CD14-positive monocyte (primary cell): ENCODE measurements at regions not wholly inside any gene's neighbourhood (a gene's known extent, or its start where the extent isn't known, plus 50 kb on each side); places are given as distances from the start of the nearest gene placed in this dataset.
A peak's percentile ranks its signal among the peaks of the same experiment; 100 is the strongest.

ENCODE experiments used
- DNase-seq, 3 donors: peaks; one replicate each; pipeline ENCODE4 v3.0.0-alpha.2; 2011 to 2022
- H2AFZ ChIP-seq: 2 replicates; pipeline ENCODE4 v1.6.0; 2012; ENCODE audit warnings: mild to moderate bottlenecking, low read depth, low read length, inconsistent platforms; ENCODE audit not compliant: insufficient read depth, poor library complexity, severe bottlenecking
- H3K27ac ChIP-seq, 2 donors: 1 replicate in 1 of 2; 2 replicates in 1 of 2; pipeline ENCODE4 v1.5.1; 2012 to 2013; ENCODE audit warnings: low read length in 2 of 2, control low read depth in 1 of 2, inconsistent platforms in 1 of 2, low read depth in 1 of 2, mild to moderate bottlenecking in 1 of 2
- H3K27me3 ChIP-seq, 2 donors: one replicate each; pipeline versions ENCODE4 v1.6.0 to v1.6.1; 2011 to 2013; ENCODE audit warnings: low read length in 2 of 2; ENCODE audit not compliant: control insufficient read depth in 2 of 2, insufficient read depth in 2 of 2
- H3K36me3 ChIP-seq, 2 donors: replicated peaks in 1 of 2; 1 replicate in 1 of 2; 2 replicates in 1 of 2; pipeline versions ENCODE4 v1.5.1 to v1.6.1; 2012 to 2013; ENCODE audit warnings: low read length in 2 of 2, control low read depth in 1 of 2, inconsistent platforms in 1 of 2, mild to moderate bottlenecking in 1 of 2; ENCODE audit not compliant: insufficient read depth in 2 of 2, control insufficient read depth in 1 of 2
- H3K4me1 ChIP-seq, 2 donors: 1 replicate in 1 of 2; 2 replicates in 1 of 2; pipeline versions ENCODE4 v1.5.1 to v1.6.1; 2012 to 2013; ENCODE audit warnings: low read length in 2 of 2, control low read depth in 1 of 2, inconsistent platforms in 1 of 2, mild to moderate bottlenecking in 1 of 2, moderate library complexity in 1 of 2; ENCODE audit not compliant: insufficient read depth in 2 of 2, control insufficient read depth in 1 of 2
- H3K4me2 ChIP-seq: replicated peaks from 2 replicates; pipeline ENCODE3; 2012; ENCODE audit warnings: low read length, moderate library complexity, mild to moderate bottlenecking; ENCODE audit not compliant: poor library complexity, severe bottlenecking; ENCODE audit errors: extremely low read depth
- H3K4me3 ChIP-seq, 3 experiments: fragments of 200-600 bp in 1 of 3; sonication (generic) in 1 of 3; replicated peaks in 1 of 3; 1 replicate in 2 of 3; 2 replicates in 1 of 3; pipeline ENCODE4 v1.5.1; 2011 to 2013; ENCODE audit warnings: low read length in 3 of 3, mild to moderate bottlenecking in 3 of 3, control low read depth in 2 of 3, low read depth in 2 of 3, inconsistent platforms in 1 of 3, moderate library complexity in 1 of 3
- H3K79me2 ChIP-seq: 2 replicates; pipeline ENCODE4 v1.6.0; 2012; ENCODE audit warnings: mild to moderate bottlenecking, control low read depth, inconsistent platforms, low read length, moderate library complexity; ENCODE audit not compliant: insufficient read depth
- H3K9ac ChIP-seq: 2 replicates; pipeline ENCODE4 v1.6.0; 2017; ENCODE audit warnings: low read length, mild to moderate bottlenecking; ENCODE audit not compliant: insufficient read depth, poor library complexity, severe bottlenecking
- H3K9me3 ChIP-seq, 2 donors: replicated peaks in 1 of 2; 1 replicate in 1 of 2; 2 replicates in 1 of 2; pipeline versions ENCODE4 v1.5.1 to v1.6.1; 2012 to 2013; ENCODE audit warnings: low read length in 2 of 2, control low read depth in 1 of 2; ENCODE audit not compliant: control insufficient read depth in 1 of 2, insufficient read depth in 1 of 2
- H4K20me1 ChIP-seq: 2 replicates; pipeline ENCODE4 v1.6.0; 2012; ENCODE audit warnings: mild to moderate bottlenecking, low read length, control low read depth, moderate library complexity; ENCODE audit not compliant: insufficient read depth
- H3K27ac Mint-ChIP-seq, 7 donors: one replicate each; pipeline ENCODE4 v1.8.0; 2020; ENCODE audit warnings: mild to moderate bottlenecking in 7 of 7, mixed read lengths in 7 of 7, moderate library complexity in 6 of 7, inconsistent platforms in 2 of 7
- H3K27me3 Mint-ChIP-seq, 3 donors: one replicate each; pipeline ENCODE4 v1.8.0; 2021 to 2022; ENCODE audit warnings: low read depth in 3 of 3, mild to moderate bottlenecking in 3 of 3, mixed read lengths in 3 of 3, moderate library complexity in 3 of 3, inconsistent platforms in 1 of 3
- H3K36me3 Mint-ChIP-seq, 2 donors: one replicate each; pipeline ENCODE4 v1.8.0; 2020; ENCODE audit warnings: mixed read lengths in 2 of 2, inconsistent platforms in 1 of 2, mild to moderate bottlenecking in 1 of 2
- H3K4me1 Mint-ChIP-seq: one replicate; pipeline ENCODE4 v1.8.0; 2020; ENCODE audit warnings: mild to moderate bottlenecking, mixed read lengths
- H3K4me3 Mint-ChIP-seq, 2 donors: one replicate each; pipeline ENCODE4 v1.8.0; 2020; ENCODE audit warnings: mild to moderate bottlenecking in 2 of 2, mixed read lengths in 2 of 2, moderate library complexity in 1 of 2
- H3K9me3 Mint-ChIP-seq, 7 donors: one replicate each; pipeline ENCODE4 v1.8.0; 2020 to 2022; ENCODE audit warnings: mixed read lengths in 7 of 7, mild to moderate bottlenecking in 6 of 7, moderate library complexity in 6 of 7, inconsistent platforms in 2 of 7
- CTCF ChIP-seq: fragments of 200-600 bp; IDR thresholded peaks from one replicate; pipeline ENCODE4 v1.8.0; 2022; ENCODE audit warnings: antibody characterized with exemption, mild to moderate bottlenecking
- WGBS: methylation state at CpG from one replicate; pipeline ENCODE4 v1.1.5; 2013; ENCODE audit warnings: missing lambda C conversion rate; ENCODE audit not compliant: insufficient coverage; 5-methylcytosine and 5-hydroxymethylcytosine counted together
- intact Hi-C, 2 donors: fragments of 100-400 bp; cut with micrococcal nuclease; formaldehyde crosslinking; loops; one replicate each; pipeline versions ENCODE4 v1.15.0 to v1.15.1; 2023

DNA sequence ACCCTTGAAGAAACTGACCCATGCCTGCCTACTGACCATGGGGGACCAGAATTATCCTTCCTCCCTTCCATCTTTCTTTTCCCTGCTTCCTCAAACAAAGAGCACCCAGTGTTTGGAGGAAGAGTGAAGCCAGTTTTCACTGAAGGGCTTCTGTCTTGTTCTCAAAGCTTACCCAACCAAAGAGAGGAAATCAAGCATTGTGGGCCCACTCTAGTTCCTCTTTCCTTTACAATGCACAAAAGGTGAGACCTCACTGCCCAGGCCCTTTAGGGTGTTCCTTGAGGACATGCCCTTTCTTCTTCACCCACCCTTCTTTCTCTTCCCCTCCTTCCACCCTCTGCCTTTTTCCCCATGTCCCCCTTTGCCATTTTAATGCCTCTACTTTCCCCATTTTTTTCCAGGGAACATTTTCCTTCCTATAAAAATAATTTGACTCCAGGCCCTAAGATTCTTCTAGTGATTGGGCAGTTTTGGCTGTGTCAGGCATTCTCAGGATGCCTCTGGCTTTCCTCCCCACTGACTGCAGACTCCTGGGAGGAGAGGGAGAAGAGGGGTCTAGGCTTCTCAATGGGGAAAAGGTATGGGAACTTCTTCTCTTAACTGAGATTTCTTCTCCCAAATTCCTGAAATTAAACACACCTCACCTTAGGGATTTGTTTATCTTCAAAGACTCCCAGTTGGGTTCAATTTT, 126.6 kb upstream of the RMDN2 start:
- Histone ChIP-seq H3K36me3 (no peaks in the 10 kb centered on the region), H3K4me1 (peaks cover 28% of the 10 kb centered on the region in 2 donors), H3K27ac (peak overlapping the region in 1 of 2 donors; percentile 27), H2AFZ (no peak overlapping the region), H3K27me3 (no peaks in the 10 kb centered on the region), H3K9me3 (no peaks in the 10 kb centered on the region), H3K9ac (no peak overlapping the region), H3K4me3 (no peak overlapping the region), H4K20me1 (no peaks in the 10 kb centered on the region), H3K79me2 (no peaks in the 10 kb centered on the region), H3K4me2 (peak overlapping the region; percentile 4)
- TF ChIP-seq CTCF = no peak
- Mint-ChIP-seq H3K4me1 (peaks cover 39% of the 10 kb centered on the region), H3K27me3 (peaks cover 0 to 6% (median 3%) of the 10 kb centered on the region in 3 donors), H3K4me3 (peak overlapping the region in 1 of 2 donors; percentile 20), H3K27ac (peak overlapping the region; percentile 58 to 90 (median 80)), H3K36me3 (no peaks in the 10 kb centered on the region), H3K9me3 (peaks cover 0 to 2% (median 0%) of the 10 kb centered on the region in 7 donors)
- intact Hi-C loops = no loop called here
- peak; percentile 49 to 75 (median 67) for DNase-seq

DNA sequence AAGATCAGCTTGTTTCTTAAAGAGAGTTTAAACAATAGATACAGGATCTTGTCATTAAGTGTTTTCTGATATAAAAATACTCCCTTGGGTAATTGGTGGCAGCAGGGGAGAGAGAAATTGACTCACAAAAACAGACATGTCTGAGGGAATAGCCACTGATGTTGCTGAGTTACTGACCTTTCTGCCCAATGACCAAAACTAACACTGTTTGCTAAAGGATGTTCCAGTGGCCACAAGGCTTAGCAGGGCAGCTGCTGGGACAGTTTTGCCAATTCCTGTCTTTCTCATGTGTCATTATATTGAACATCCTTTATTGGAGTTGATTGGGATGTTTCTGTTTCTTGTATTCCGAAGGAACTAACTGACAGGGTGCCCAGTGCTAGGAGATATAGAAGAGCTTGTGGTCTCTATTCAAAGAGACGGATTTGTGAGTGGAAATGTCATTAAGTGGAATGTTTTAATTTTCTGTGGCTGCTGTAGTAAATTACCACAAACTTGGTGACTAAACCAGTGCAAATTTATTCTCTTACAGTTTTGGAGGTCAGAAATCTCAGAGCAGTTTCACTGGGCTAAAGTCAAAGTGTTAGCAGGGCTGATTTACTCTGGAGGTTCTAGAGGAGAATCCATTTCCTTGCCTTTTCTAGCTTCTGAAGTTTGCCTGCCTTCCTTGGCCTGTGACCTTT, 124.8 kb upstream of the RMDN2 start:
- Mint-ChIP-seq H3K27me3 (peaks cover 0 to 6% (median 3%) of the 10 kb centered on the region in 3 donors), H3K27ac (no peak overlapping the region), H3K4me3 (no peak overlapping the region), H3K36me3 (no peaks in the 10 kb centered on the region), H3K4me1 (peaks cover 36% of the 10 kb centered on the region), H3K9me3 (peaks cover 0 to 5% (median 2%) of the 10 kb centered on the region in 7 donors)
- no peak overlapping the region for H3K4me3 ChIP-seq
- no peak overlapping the region for H3K4me2 ChIP-seq
- H3K4me1 ChIP-seq = peaks cover 28% of the 10 kb centered on the region in 2 donors
- no peak overlapping the region for H2AFZ ChIP-seq
- WGBS = 100% methylated on average over 1 of the region's 2 CpGs
- intact Hi-C loops = no loop called here
- H3K36me3 ChIP-seq = no peaks in the 10 kb centered on the region
- no peak for TF ChIP-seq CTCF
- no peak overlapping the region for H3K27ac ChIP-seq
- DNase-seq = no peak
- H3K27me3 ChIP-seq = no peaks in the 10 kb centered on the region
- no peak overlapping the region for H3K9ac ChIP-seq
- no peaks in the 10 kb centered on the region for H4K20me1 ChIP-seq
- H3K9me3 ChIP-seq = no peaks in the 10 kb centered on the region
- H3K79me2 ChIP-seq = no peaks in the 10 kb centered on the region
